GM19239 (cell line): ENCODE measurements at regions not wholly inside any gene's neighbourhood (a gene's known extent, or its start where the extent isn't known, plus 50 kb on each side); places are given as distances from the start of the nearest gene placed in this dataset.
"Not testable (repeated sequence)": the region's sequence is repeated elsewhere in the genome, so short reads cannot be mapped to it uniquely, and the experiment has no call there.

Source experiments
- DNase-seq: peaks from one replicate; pipeline ENCODE4 v3.0.0; 2011; ENCODE audit warnings: low spot score; ENCODE audit not compliant: insufficient read length
- FAIRE-seq: peaks from 2 replicates; lab custom pipeline; 2011; peaks lifted over from hg19 to GRCh38; lab: Jason Lieb, UNC

- FAIRE-seq (no peak), DNase-seq (no peak)
These were observed 286.1 kb downstream of the RAB38 start for GRCh38 chr11:87889126-87889525.

DNA sequence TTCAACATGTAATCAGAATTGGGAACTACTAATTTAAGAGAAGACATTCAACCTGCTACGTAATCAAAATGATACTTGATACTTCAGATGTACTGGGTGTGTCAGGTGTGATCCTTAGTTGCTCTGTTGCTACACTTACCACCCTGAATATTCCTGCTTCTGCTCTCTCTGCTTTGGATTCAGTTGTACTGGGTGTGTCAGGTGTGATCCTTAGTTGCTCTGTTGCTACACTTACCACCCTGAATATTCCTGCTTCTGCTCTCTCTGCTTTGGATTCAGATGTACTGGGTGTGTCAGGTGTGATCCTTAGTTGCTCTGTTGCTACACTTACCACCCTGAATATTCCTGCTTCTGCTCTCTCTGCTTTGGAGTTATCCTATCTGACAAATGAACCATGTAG lies 290.2 kb downstream of the RAB38 start:
- DNase-seq, FAIRE-seq: not testable (repeated sequence)

- DNase-seq, result no peak
- no peak for FAIRE-seq
These were observed 296.1 kb downstream of the RAB38 start for GRCh38 chr11:87879118-87879517.

DNA sequence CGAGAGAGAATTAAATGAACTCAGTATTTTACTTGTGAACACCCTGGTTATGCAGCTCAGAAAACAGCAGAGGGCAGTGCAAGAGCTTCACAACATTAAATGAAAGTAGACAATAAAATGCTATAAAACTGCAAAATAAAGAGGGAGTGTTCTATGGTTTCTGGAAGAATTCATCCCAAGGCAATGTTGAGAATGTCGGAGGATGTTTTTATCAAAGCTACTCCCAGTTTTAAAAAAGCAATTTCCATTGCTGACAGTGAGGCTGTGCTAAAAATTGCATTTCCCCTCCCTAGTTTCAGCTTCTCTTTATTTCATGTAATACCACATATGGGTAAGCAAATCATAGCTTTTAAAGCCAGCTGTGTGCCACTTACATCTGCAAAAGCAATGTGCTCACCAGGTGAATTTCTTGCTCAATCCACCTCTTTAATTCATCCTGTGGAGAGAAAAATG lies 296.8 kb downstream of the RAB38 start:
- no peak for DNase-seq

GRCh38 chr11:87871056-87871455 lies 304.2 kb downstream of the RAB38 start:
- DNase-seq (no peak), FAIRE-seq (no peak)

More for the DNA sequence above, 296.8 kb downstream of the RAB38 start:
- FAIRE-seq, result no peak

- peak; percentile 23 for FAIRE-seq
These were observed 305.2 kb downstream of the RAB38 start for GRCh38 chr11:87870086-87870485.

DNA sequence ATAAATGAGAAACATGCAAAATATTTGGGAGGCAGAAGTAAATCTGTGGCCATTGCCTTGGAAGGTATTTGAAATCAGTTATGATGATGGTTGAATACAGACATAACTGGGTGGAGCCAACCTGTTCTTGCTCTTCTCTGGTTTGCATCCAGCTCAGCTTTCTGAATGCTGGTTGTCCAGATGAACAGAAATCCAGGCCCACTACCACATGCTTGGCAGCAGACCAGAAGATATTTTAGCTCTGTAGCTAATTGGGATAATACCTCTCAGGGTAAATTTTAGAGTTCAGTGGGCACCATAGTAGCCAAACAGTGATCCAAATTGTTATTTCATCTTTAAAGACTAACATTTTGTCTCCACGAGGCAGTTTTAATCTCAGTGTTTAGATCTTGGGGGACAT lies 308.3 kb downstream of the RAB38 start:
- DNase-seq (no peak), FAIRE-seq (no peak)

More at GRCh38 chr11:87870086-87870485, 305.2 kb downstream of the RAB38 start:
- no peak for DNase-seq

- FAIRE-seq (no peak), DNase-seq (no peak)
These were observed 314.2 kb downstream of the RAB38 start for GRCh38 chr11:87861030-87861429.

DNA sequence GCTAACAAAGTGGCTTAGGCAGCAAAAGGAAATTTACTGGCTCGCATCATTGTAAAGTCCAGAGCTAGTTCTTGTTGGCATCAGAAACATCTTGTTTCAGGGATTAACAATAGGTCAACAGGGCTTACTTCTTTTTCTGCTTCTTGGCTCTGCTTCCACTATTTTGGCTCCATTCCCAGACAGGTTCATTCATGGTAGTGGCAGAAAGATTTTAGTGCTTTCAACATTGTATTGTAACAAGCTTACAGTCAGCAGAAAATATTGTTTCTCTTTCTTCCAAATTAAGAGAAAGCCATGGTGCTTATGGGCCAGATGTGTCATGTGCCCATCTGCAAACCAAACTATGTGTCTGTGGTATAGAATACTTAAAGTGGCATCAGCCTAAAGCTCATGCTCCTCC lies 315.6 kb downstream of the RAB38 start:
- no peak for FAIRE-seq
- DNase-seq, result no peak

DNA sequence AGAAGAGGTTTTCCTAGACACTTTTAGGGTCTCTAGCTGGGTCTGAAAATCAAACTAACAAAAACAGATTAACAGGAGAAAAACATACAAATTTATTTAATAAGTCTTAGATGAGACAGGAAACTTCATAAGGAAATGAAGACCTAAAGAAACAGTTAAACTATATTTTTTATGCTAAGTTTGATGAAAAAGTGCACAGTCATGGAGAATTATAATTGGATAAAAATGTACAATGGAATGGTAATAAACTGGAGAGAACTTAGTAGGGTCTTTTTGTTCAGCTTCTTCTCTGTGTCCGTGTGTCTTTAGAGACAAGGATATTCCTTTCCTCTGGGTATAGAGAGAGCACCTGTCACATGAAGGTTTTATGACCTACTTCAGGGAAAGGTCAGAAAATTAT lies 323.4 kb downstream of the RAB38 start:
- DNase-seq, result no peak
- no peak for FAIRE-seq

- DNase-seq, result no peak
- no peak for FAIRE-seq
These were observed 324.0 kb downstream of the RAB38 start for GRCh38 chr11:87851234-87851633.

DNA sequence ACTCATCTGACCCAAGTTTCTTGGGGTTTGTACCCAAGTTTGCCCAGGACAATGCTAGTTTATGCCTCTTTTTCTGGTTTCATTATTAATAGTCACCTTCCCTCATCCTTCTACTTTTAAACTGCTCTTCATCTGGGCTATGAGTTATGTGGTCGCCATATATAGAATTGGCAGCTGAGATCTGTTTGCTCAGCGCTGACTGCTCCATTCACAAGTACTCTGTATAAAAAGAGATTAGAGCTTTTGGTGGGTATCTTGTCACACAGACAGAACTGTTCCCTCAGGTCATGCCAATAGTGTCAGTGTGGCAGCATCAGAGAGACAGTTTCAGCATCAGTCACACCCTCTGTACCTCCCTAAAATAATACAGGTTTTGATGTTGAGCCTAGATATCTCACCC lies 326.0 kb downstream of the RAB38 start:
- FAIRE-seq (no peak), DNase-seq (no peak)

DNA sequence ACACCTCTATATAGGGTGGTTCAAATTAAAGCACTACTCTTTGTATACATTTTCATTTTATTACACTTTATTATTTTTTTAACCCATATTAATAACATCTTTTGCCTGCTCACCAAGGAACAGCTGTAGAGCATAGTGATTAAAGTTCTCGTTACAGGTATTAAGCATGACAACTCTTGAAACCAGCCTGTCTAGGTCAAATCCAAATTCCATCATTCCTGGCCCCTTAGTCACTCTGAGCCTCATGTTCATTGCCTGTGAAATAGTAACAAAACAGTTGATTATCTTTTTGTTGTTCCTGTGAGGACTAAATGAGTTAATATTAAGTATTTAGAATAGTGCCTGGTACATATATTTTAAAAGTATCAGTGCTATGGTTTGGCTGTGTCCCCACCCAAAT lies 334.5 kb downstream of the RAB38 start:
- DNase-seq, result no peak
- FAIRE-seq, result no peak

DNA sequence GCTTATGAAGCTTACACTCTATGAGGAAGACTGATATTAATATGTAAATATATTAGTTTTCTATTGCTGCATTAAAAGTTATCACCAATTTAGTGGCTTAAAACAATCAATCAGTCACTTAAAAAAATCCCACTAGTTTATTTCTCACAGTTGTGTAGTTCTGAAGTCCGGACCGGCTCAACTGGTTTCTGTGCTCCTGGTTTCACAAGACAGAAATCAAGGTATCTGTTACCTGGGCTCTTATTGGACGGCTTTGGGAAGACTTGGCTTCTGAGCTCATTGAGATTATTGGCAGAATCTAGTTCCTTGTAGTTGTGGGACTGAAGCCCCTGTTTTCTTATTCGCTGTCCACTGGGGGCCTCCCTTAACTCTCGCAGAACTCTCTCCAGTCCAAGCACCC lies 343.0 kb downstream of the RAB38 start:
- no peak for FAIRE-seq
- DNase-seq, result no peak

- no peak for DNase-seq
- no peak for FAIRE-seq
These were observed 355.2 kb downstream of the RAB38 start for GRCh38 chr11:87820011-87820410.

DNA sequence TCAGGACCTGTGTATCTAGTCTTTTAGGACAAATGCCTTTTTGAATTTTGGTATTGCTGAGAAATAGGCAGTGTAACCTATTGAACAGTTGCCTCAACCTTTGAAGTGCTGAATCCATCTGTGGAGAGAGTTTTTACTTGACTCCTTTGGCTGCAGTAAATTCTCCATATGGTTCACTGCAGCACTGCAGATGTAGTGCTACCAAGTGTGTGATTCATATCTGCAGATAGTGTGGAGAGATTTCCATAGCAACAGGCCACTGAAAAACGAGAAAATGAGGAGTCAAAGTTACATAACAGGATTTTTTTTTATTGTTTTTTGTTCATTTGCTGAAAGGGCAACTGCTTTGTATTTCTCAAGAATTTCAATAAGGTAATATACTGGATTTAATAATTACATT lies 356.1 kb downstream of the RAB38 start:
- DNase-seq, result no peak
- no peak for FAIRE-seq

DNA sequence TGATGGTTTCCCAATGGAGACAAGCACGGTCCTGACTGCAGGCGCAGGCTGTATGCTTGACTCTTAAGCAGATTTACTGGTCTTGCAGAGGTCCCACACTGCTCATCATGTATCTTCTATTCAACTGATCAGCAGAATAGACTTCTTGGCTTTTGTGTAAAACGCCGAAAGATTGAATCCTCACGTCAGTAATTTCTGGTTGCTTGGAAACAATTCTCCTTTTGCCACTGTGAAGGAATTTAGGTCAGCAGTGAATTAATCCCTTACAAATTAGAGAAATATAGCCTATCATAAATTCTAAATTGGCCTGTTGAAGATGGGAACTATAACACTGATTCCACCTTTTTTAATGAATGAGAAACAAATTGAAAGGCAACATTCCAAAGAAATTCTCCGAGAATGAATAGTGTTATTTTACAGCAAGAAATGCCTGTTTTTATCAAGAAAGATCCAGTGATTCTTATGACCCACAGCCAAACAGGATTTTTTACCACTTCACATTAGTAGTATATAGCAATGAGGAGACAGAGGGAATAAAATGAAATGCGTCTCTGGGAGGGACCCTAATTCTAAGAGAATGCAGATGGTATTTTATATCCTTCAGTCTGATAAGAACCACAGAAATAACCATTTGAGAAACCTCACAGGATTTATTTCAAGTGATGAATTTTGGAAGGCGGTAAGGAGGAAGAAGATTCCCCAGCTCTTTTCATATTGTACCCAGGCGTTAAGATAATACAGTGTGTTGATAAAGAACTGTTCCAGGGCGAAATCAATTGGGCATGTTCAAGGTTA lies 362.5 kb downstream of the RAB38 start:
- FAIRE-seq, result no peak
- no peak for DNase-seq

GRCh38 chr11:87810486-87810885 lies 364.8 kb downstream of the RAB38 start:
- DNase-seq, result no peak
- FAIRE-seq, result no peak

DNA sequence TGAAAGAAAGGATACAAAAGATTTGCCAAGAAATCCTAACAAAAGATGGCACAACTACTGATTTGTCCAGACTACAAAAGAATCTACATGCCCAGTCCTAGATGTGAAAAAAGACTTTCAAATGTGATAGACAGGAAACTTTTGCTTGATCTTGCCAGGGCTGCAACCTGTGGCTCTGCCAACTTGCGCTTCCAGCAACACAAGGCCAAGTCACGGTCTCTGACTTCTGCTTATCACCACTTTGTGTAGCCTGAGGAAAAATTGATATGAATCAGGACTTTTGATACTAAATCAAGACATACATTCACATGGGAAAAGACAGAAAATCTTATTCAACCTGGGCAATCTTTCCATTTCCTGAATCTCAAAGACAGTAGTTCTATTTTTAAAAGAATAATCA lies 366.0 kb downstream of the RAB38 start:
- DNase-seq (no peak), FAIRE-seq (no peak)

DNA sequence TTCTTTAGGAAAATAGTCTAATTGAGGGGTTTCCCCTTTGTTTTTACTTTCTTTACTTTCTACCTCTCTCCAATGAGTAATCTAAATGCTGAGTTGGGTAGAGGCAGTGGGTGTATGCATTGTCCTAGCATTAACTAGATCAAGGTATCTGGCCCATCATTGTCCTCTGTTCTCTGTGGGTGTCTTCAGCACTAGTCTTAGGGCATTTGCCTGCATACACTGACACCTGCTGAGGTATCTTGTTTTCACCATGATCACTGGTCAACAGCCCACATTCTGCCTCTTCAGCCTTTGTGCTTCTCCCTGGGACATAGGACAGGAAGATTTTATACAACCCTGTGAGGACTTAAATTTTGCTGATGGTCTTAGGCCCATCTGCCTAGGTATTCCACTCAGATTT lies 371.1 kb downstream of the RAB38 start:
- no peak for DNase-seq
- no peak for FAIRE-seq

- FAIRE-seq (no peak), DNase-seq (no peak)
These were observed 371.5 kb downstream of the RAB38 start for GRCh38 chr11:87803748-87804147.

DNA sequence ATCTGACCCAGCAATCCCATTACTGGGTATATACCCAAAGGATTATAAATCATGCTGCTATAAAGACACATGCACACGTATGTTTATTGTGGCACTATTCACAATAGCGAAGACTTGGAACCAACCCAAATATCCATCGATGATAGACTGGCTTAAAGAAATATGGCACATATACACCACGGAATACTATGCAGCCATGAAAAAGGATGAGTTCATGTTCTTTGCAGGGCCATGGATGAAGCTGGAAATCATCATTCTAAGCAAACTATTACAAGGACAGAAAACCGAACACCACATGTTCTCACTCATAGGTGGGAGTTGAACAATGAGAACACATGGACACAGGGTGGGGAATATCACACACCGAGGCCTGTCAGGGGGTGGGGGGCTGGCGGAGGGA lies 390.4 kb downstream of the RAB38 start:
- not testable (repeated sequence) for DNase-seq, FAIRE-seq
